ENCODE measurements at regions not wholly inside any gene's neighbourhood (a gene's known extent, or its start where the extent isn't known, plus 50 kb on each side); places are given as distances from the start of the nearest gene placed in this dataset.

DNA sequence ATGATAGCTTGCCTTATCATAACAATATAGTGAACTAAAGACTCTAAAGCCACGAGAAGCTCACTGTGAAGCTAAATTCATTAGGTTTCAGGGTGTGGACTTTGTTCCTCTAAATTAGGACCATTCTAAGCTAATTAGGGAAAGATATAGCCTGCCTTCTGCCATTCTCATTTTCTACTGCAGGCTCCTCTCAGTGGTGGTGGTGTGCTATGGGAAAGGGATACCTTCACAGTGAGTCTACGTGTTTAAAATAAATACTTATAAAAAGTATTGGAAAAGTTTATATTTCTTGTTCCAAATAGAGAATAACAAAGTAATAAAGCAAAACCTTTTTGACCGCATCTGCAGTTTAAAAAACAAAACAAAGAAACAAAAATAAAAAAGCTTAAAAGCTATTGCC is 327.7 kb downstream of the PAPSS1 start:
- H3K27me3 ChIP-seq (ENCODE audit: low read length) = no peaks in the 10 kb centered on the region
- H3K9me2 ChIP-seq (replicated peaks; ENCODE audit: insufficient read depth, low read length) = no peaks in the 10 kb centered on the region
- H2AFZ ChIP-seq (ENCODE audit: low read depth, low read length, severe bottlenecking) = no peak overlapping the region
- H3K27ac ChIP-seq (ENCODE audit: low read depth, low read length) = no peak overlapping the region
- H4K20me1 ChIP-seq (ENCODE audit: low read depth, low read length) = no peaks in the 10 kb centered on the region
- no peak overlapping the region for H3K4me3 ChIP-seq (ENCODE audit: insufficient read depth, low read length, poor library complexity, severe bottlenecking)
- no peaks in the 10 kb centered on the region for H3K79me2 ChIP-seq (ENCODE audit: insufficient read depth, low read length)
- no peaks in the 10 kb centered on the region for H3K36me3 ChIP-seq (ENCODE audit: low read length)
- H3K9me3 ChIP-seq (ENCODE audit: insufficient read depth, low read length) = no peaks in the 10 kb centered on the region
- no peak overlapping the region for H3K4me2 ChIP-seq (ENCODE audit: low read depth, low read length, poor library complexity, severe bottlenecking)
- no peak overlapping the region for H3K9ac ChIP-seq (ENCODE audit: low read length)
- TF ChIP-seq EZH2phosphoT487 (conservative IDR thresholded peaks at IDR 0.05; ENCODE audit: low read length) = no peak
- TF ChIP-seq, protein P1, sequence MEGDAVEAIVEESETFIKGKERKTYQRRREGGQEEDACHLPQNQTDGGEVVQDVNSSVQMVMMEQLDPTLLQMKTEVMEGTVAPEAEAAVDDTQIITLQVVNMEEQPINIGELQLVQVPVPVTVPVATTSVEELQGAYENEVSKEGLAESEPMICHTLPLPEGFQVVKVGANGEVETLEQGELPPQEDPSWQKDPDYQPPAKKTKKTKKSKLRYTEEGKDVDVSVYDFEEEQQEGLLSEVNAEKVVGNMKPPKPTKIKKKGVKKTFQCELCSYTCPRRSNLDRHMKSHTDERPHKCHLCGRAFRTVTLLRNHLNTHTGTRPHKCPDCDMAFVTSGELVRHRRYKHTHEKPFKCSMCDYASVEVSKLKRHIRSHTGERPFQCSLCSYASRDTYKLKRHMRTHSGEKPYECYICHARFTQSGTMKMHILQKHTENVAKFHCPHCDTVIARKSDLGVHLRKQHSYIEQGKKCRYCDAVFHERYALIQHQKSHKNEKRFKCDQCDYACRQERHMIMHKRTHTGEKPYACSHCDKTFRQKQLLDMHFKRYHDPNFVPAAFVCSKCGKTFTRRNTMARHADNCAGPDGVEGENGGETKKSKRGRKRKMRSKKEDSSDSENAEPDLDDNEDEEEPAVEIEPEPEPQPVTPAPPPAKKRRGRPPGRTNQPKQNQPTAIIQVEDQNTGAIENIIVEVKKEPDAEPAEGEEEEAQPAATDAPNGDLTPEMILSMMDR (IDR thresholded peaks at IDR 0.05; ENCODE audit: insufficient read depth, low read length, poor library complexity, severe bottlenecking) = no peak
- no peaks in the 10 kb centered on the region for H3F3A ChIP-seq (ENCODE audit: insufficient read depth)

DNA sequence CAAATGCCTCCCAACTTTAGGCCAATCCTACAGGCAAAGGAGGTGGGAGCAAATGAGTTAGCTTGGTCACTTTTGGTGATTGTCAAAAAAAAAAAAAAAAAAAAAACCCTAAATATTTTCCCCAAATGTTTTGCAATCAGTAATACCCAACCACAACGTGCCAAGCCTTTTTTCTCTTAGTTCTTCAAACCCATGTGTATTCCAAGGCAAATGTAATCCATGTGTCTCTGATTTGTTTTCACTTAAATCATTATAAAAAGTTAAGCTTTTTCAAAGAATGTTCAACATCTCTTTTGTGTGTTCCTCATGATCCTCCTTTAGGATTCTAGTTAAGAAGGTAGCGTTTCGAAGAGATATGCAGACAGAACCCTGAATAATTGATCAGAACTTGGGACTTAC is 328.4 kb downstream of the PAPSS1 start:
- TF ChIP-seq, protein P1 (IDR thresholded peaks at IDR 0.05; ENCODE audit: insufficient read depth, low read length, poor library complexity, severe bottlenecking) = no peak
- no peak for TF ChIP-seq EZH2phosphoT487 (conservative IDR thresholded peaks at IDR 0.05; ENCODE audit: low read length)
- Histone ChIP-seq H3F3A (ENCODE audit: insufficient read depth) (no peaks in the 10 kb centered on the region), H3K4me3 (ENCODE audit: insufficient read depth, low read length, poor library complexity, severe bottlenecking) (no peak overlapping the region), H3K9ac (ENCODE audit: low read length) (no peak overlapping the region), H3K79me2 (ENCODE audit: insufficient read depth, low read length) (no peaks in the 10 kb centered on the region), H3K4me2 (ENCODE audit: low read depth, low read length, poor library complexity, severe bottlenecking) (no peak overlapping the region), H4K20me1 (ENCODE audit: low read depth, low read length) (no peaks in the 10 kb centered on the region), H2AFZ (ENCODE audit: low read depth, low read length, severe bottlenecking) (no peak overlapping the region), H3K27ac (ENCODE audit: low read depth, low read length) (no peak overlapping the region), H3K27me3 (ENCODE audit: low read length) (no peaks in the 10 kb centered on the region), H3K36me3 (ENCODE audit: low read length) (no peaks in the 10 kb centered on the region), H3K9me2 (replicated peaks; ENCODE audit: insufficient read depth, low read length) (no peaks in the 10 kb centered on the region), H3K9me3 (ENCODE audit: insufficient read depth, low read length) (no peaks in the 10 kb centered on the region)

DNA sequence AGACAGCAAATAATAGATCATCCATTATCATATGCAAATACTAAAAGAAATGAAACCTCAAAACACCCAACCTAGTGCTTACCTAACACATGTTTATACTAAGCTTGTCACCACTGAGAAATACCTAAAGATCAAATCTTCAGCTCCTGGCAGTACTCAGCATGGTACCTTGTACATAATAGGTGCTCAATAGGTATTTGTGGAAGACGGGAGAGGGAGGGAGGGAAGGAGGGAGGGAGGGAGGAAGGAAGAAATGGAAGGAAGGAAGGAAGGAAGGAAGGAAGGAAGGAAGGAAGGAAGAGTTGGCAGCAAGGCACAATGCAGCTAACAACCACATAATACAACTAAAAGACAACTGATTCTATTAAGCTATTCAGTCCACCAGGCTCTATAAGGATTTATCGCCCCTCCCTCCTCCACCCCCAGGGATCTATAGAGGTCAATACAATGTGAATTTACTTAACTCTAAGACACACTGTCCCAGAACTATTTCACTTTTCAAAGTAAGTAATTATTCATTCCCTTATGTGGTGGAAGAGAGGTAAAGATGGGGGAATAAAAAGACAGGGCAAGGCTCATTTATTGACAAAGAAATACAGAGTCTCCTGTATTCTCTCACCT is 328.9 kb downstream of the PAPSS1 start:
- no peak overlapping the region for H3K27ac ChIP-seq (ENCODE audit: low read depth, low read length)
- H3K79me2 ChIP-seq (ENCODE audit: insufficient read depth, low read length) = no peaks in the 10 kb centered on the region
- H3K9ac ChIP-seq (ENCODE audit: low read length) = no peak overlapping the region
- no peaks in the 10 kb centered on the region for H4K20me1 ChIP-seq (ENCODE audit: low read depth, low read length)
- H3K36me3 ChIP-seq (ENCODE audit: low read length) = no peaks in the 10 kb centered on the region
- H3K27me3 ChIP-seq (ENCODE audit: low read length) = no peaks in the 10 kb centered on the region
- no peaks in the 10 kb centered on the region for H3F3A ChIP-seq (ENCODE audit: insufficient read depth)
- H3K4me2 ChIP-seq (ENCODE audit: low read depth, low read length, poor library complexity, severe bottlenecking) = no peak overlapping the region
- H3K9me2 ChIP-seq (replicated peaks; ENCODE audit: insufficient read depth, low read length) = no peaks in the 10 kb centered on the region
- TF ChIP-seq, protein P1 (IDR thresholded peaks at IDR 0.05; ENCODE audit: insufficient read depth, low read length, poor library complexity, severe bottlenecking) = no peak
- no peak for TF ChIP-seq EZH2phosphoT487 (conservative IDR thresholded peaks at IDR 0.05; ENCODE audit: low read length)
- no peak overlapping the region for H2AFZ ChIP-seq (ENCODE audit: low read depth, low read length, severe bottlenecking)
- H3K9me3 ChIP-seq (ENCODE audit: insufficient read depth, low read length) = no peaks in the 10 kb centered on the region
- no peak overlapping the region for H3K4me3 ChIP-seq (ENCODE audit: insufficient read depth, low read length, poor library complexity, severe bottlenecking)

Data from SU-DHL-6 (cell line).